Choroid plexus epithelial cell (primary cell): ENCODE measurements at regions not wholly inside any gene's neighbourhood (a gene's known extent, or its start where the extent isn't known, plus 50 kb on each side); places are given as distances from the start of the nearest gene placed in this dataset.

Source experiments
- DNase-seq: peaks from one replicate; pipeline ENCODE4 v3.0.0-alpha.2; 2010; ENCODE audit warnings: low read depth
- H3K4me3 ChIP-seq: 2 replicates; pipeline ENCODE4 v1.5.1; 2011; ENCODE audit warnings: low read depth, mild to moderate bottlenecking, control low read depth, low read length, moderate library complexity
- TF ChIP-seq, protein P1 (sequence below): conservative IDR thresholded peaks from 2 replicates; pipeline ENCODE4 v1.5.1; 2011; ENCODE audit warnings: low read depth, mild to moderate bottlenecking, control low read depth, inconsistent platforms, low read length, moderate library complexity

DNA sequence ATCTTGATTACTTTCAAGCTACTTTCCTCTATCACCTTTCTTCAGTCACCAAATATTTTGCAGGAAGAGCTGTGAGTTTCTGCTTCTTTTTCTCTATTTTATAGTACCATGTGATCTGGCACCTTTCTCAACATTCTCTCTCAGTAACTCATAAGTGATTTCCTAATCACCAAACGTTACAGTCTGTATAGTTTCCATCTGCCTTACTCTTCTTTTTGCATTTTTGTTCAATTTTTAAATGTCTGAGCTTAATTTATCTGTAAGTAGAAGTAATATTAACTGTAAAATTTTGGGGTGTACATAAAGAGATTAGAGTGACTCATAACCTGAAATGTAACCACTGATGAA is 422.1 kb upstream of the SYT1 start:
- TF ChIP-seq, protein P1, sequence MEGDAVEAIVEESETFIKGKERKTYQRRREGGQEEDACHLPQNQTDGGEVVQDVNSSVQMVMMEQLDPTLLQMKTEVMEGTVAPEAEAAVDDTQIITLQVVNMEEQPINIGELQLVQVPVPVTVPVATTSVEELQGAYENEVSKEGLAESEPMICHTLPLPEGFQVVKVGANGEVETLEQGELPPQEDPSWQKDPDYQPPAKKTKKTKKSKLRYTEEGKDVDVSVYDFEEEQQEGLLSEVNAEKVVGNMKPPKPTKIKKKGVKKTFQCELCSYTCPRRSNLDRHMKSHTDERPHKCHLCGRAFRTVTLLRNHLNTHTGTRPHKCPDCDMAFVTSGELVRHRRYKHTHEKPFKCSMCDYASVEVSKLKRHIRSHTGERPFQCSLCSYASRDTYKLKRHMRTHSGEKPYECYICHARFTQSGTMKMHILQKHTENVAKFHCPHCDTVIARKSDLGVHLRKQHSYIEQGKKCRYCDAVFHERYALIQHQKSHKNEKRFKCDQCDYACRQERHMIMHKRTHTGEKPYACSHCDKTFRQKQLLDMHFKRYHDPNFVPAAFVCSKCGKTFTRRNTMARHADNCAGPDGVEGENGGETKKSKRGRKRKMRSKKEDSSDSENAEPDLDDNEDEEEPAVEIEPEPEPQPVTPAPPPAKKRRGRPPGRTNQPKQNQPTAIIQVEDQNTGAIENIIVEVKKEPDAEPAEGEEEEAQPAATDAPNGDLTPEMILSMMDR = no peak
- H3K4me3 ChIP-seq = no peak overlapping the region
- peak; percentile 76 for DNase-seq

DNA sequence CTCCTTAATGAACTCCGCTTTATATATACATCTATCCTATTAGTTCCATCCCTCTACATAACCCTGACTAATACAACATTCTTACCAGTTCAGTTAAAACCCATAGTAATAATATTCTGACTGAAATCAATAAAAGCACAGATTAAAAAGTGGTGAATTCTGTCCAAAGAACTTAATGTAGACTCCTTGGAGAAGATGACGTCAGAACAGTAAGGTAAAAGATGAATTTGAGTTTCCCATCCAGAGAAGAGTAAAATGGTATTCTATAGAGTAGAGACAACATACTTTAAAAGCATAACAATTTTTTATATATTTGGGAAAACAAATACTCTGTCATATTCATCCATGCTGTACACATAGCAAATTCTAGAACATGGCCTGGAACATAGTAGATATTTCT is 418.0 kb upstream of the SYT1 start:
- no peak for DNase-seq
- TF ChIP-seq, protein P1 = no peak
- no peak overlapping the region for H3K4me3 ChIP-seq

DNA sequence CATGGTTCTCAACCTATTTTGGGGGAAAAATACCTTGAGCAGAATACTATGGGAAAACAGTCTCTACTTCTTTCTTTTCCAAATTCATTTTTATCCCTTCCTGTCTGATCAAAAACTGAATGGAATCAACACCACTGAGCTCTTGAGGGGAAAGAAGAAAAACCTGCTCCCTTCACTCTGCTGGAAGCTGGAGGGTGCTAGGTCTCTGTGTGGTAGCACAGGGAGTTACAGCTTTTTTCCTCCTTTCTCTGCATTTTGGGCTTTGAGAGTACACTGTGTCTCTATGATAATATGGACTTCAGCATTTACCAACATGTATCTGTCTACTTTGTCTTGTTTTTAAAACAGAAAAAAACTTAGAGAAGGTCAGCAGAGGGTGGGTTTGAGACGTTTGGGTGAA is 417.2 kb upstream of the SYT1 start:
- TF ChIP-seq, protein P1 = no peak
- no peak for DNase-seq
- no peak overlapping the region for H3K4me3 ChIP-seq

DNA sequence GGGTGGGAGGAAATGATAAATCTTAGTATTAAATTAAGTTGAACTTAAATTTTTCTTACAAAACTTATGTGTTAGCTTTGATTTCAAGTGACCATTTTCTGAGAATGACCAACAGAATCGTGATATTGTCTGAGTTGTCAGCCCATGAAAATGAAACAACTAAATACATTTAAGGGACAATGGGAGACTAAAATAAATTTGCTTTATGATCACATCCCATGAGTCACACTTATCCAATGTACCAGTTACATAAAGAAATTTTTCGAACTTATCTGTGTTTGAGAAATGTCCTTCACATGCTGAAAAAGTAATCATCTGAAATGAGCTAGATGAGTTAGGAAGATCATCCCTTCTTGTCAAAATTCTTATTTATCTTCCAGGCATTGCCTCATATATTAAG is 415.9 kb upstream of the SYT1 start:
- TF ChIP-seq, protein P1 = no peak

DNA sequence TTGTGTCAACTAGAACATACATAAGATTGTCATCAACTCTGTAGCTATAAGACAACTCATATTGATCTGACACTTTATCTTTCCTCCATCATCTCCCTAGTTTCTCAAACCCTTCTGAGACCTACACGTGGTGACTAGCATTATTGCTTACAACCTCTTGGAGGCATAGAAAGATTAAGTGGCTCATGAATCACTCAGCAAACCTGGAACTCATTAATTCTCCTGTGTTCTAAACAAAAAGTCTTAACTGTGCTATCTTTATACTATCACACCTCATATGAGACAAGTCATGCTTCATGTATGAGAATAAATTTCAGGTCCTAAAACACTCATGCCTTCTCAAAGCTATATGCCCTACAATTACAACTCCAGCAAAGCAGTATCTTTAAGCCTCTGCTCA is 408.6 kb upstream of the SYT1 start:
- TF ChIP-seq, protein P1 = no peak
- no peak for DNase-seq
- H3K4me3 ChIP-seq = no peak overlapping the region

More for the DNA sequence above, 415.9 kb upstream of the SYT1 start:
- DNase-seq = no peak
- H3K4me3 ChIP-seq = no peak overlapping the region

DNA sequence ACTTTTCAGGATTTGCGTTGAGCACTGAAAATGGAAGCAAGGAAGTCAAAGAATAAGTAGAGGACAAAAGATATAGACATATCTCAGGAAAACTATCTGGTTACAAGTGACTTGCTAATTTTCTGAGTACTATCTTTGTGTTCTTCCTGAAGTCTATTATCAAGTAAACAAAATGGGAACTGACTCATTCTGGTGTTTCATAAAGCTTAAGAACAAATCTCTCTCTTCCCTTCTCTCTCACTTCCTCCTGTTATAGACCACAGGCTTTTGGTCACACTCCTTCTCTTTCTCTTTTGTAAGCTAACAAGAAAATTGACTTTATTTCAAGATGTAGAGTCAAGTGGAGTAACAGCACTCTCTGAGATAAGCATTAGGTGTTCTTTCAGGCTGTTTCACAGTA is 406.6 kb upstream of the SYT1 start:
- TF ChIP-seq, protein P1 = no peak
- no peak overlapping the region for H3K4me3 ChIP-seq
- DNase-seq = peak; percentile 54

DNA sequence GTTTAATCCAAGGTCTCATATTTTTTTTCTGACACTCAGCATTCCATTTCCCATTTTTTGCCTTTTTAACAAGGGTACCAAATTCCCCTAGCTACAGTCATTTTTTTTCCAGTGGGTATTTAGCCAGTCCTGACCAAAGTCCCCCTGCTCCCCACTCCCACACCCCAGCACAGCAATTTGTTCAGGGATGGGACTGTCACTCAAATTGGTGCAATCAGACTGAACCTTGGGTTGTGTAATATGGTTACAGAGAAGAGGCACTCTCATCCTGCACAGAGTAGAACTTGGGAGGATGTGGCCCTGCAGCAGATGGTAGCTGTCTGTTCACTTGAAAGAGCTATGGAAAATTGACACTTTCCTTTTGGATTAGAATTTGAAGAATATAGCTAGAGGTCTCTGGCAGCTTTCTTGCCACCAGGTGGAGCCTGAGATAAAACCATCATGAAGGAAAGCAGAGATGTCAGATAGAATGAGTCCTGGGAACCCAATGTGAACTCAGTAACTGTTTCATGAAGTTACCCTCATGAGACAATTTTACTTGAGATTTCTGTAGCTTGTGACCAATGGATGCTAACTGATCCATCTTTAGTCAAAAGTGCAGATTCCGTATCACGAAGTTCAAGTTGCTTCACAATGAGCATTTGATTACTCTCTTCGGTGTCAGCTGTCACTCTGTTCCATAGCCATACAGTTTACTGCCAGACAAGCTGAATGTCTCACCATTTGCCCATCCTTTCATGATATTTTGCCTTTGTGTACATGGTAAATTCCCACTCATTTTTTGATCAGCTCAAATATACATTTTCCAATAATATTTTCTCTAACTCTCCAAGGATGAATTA is 394.0 kb upstream of the SYT1 start:
- DNase-seq = peak; percentile 81
- H3K4me3 ChIP-seq = no peak overlapping the region
- TF ChIP-seq, protein P1 = peak; percentile 84
